ENCODE measurements at regions not wholly inside any gene's neighbourhood (a gene's known extent, or its start where the extent isn't known, plus 50 kb on each side); places are given as distances from the start of the nearest gene placed in this dataset.

DNA sequence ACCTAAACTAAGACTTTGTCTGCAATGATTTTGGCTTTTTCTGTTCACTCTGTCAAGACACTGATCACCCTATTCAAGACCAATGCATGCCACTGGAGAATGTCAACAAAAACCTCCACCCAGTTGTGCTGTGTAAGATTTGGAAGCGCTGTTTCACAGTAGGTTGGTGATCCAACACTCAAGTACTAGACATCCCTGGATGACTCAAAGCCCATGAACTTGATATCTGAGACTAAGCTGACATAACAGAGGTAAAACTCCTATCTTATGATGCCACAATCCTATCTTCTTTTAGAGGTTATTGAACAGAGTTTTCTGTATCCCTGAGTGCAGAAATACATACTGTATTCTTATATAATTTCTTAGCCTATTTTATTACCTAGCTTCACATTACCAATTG lies 251.3 kb upstream of the ETAA1 start:
- no peak for DNase-seq
- Histone ChIP-seq H3K9ac (ENCODE audit: low read length) (no peak overlapping the region), H3K27me3 (replicated peaks; ENCODE audit: insufficient read depth, low read length) (no peaks in the 10 kb centered on the region), H3F3A (ENCODE audit: insufficient read depth, low read length) (no peaks in the 10 kb centered on the region), H3K27ac (ENCODE audit: low read length) (no peak overlapping the region), H2AFZ (ENCODE audit: low read length) (no peak overlapping the region), H3K9me2 (replicated peaks; ENCODE audit: insufficient read depth, low read length) (no peaks in the 10 kb centered on the region), H3K4me1 (ENCODE audit: low read length) (no peaks in the 10 kb centered on the region), H3K9me3 (replicated peaks; ENCODE audit: insufficient read depth, low read length) (no peaks in the 10 kb centered on the region), H3K79me2 (ENCODE audit: low read length) (no peaks in the 10 kb centered on the region), H4K20me1 (ENCODE audit: insufficient read depth, low read length) (no peaks in the 10 kb centered on the region), H3K4me3 (ENCODE audit: low read length) (no peak overlapping the region), H3K36me3 (replicated peaks; ENCODE audit: insufficient read depth, low read length) (no peaks in the 10 kb centered on the region), H3K4me2 (ENCODE audit: low read depth, low read length) (no peak overlapping the region)
- TF ChIP-seq, protein P1, sequence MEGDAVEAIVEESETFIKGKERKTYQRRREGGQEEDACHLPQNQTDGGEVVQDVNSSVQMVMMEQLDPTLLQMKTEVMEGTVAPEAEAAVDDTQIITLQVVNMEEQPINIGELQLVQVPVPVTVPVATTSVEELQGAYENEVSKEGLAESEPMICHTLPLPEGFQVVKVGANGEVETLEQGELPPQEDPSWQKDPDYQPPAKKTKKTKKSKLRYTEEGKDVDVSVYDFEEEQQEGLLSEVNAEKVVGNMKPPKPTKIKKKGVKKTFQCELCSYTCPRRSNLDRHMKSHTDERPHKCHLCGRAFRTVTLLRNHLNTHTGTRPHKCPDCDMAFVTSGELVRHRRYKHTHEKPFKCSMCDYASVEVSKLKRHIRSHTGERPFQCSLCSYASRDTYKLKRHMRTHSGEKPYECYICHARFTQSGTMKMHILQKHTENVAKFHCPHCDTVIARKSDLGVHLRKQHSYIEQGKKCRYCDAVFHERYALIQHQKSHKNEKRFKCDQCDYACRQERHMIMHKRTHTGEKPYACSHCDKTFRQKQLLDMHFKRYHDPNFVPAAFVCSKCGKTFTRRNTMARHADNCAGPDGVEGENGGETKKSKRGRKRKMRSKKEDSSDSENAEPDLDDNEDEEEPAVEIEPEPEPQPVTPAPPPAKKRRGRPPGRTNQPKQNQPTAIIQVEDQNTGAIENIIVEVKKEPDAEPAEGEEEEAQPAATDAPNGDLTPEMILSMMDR (IDR thresholded peaks at IDR 0.05; ENCODE audit: low read length) = no peak
- no peak for TF ChIP-seq EZH2 (optimal IDR thresholded peaks at IDR 0.05; ENCODE audit: low read depth, low read length)
- TF ChIP-seq EZH2phosphoT487 (IDR thresholded peaks at IDR 0.05; ENCODE audit: low read length) = no peak

DNA sequence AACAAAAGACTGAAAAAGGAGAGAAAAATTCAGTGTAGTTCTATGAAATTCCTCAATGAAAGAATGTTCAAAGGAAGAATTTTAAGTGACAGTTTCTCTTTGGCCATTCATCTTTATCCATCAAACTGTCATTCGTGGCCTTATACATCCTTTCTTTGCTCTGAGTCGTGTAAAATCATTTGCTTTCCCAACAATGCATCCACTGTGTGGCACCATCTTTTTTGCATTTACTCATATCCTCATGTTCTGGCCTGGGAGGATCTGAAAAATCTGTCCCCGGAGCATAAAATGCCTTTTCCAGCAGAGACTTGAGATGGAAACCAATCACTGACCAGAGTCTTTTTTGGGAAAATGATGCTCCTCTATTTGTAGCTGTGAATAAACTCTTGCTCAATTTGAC lies 240.3 kb upstream of the ETAA1 start:
- Histone ChIP-seq H3K9ac (ENCODE audit: low read length) (no peak overlapping the region), H3K4me2 (ENCODE audit: low read depth, low read length) (no peak overlapping the region), H3F3A (ENCODE audit: insufficient read depth, low read length) (no peaks in the 10 kb centered on the region), H3K27me3 (replicated peaks; ENCODE audit: insufficient read depth, low read length) (no peaks in the 10 kb centered on the region), H3K9me3 (replicated peaks; ENCODE audit: insufficient read depth, low read length) (no peaks in the 10 kb centered on the region), H3K79me2 (ENCODE audit: low read length) (no peaks in the 10 kb centered on the region), H3K4me1 (ENCODE audit: low read length) (no peaks in the 10 kb centered on the region), H3K9me2 (replicated peaks; ENCODE audit: insufficient read depth, low read length) (no peaks in the 10 kb centered on the region), H2AFZ (ENCODE audit: low read length) (no peak overlapping the region), H3K27ac (ENCODE audit: low read length) (no peak overlapping the region), H3K4me3 (ENCODE audit: low read length) (no peak overlapping the region), H4K20me1 (ENCODE audit: insufficient read depth, low read length) (no peaks in the 10 kb centered on the region), H3K36me3 (replicated peaks; ENCODE audit: insufficient read depth, low read length) (no peaks in the 10 kb centered on the region)
- TF ChIP-seq EZH2phosphoT487 (IDR thresholded peaks at IDR 0.05; ENCODE audit: low read length) = no peak
- no peak for TF ChIP-seq EZH2 (optimal IDR thresholded peaks at IDR 0.05; ENCODE audit: low read depth, low read length)
- TF ChIP-seq, protein P1 (IDR thresholded peaks at IDR 0.05; ENCODE audit: low read length) = no peak
- no peak for DNase-seq

- no peak for DNase-seq
- Histone ChIP-seq H3K4me1 (ENCODE audit: low read length) (no peaks in the 10 kb centered on the region), H3K4me2 (ENCODE audit: low read depth, low read length) (no peak overlapping the region), H4K20me1 (ENCODE audit: insufficient read depth, low read length) (no peaks in the 10 kb centered on the region), H3K27me3 (replicated peaks; ENCODE audit: insufficient read depth, low read length) (no peaks in the 10 kb centered on the region), H2AFZ (ENCODE audit: low read length) (no peak overlapping the region), H3F3A (ENCODE audit: insufficient read depth, low read length) (no peaks in the 10 kb centered on the region), H3K9ac (ENCODE audit: low read length) (no peak overlapping the region), H3K9me3 (replicated peaks; ENCODE audit: insufficient read depth, low read length) (no peaks in the 10 kb centered on the region), H3K4me3 (ENCODE audit: low read length) (no peak overlapping the region), H3K79me2 (ENCODE audit: low read length) (no peaks in the 10 kb centered on the region), H3K36me3 (replicated peaks; ENCODE audit: insufficient read depth, low read length) (no peaks in the 10 kb centered on the region), H3K9me2 (replicated peaks; ENCODE audit: insufficient read depth, low read length) (no peaks in the 10 kb centered on the region), H3K27ac (ENCODE audit: low read length) (no peak overlapping the region)
- no peak for TF ChIP-seq EZH2 (optimal IDR thresholded peaks at IDR 0.05; ENCODE audit: low read depth, low read length)
- TF ChIP-seq, protein P1 (IDR thresholded peaks at IDR 0.05; ENCODE audit: low read length) = no peak
- TF ChIP-seq EZH2phosphoT487 (IDR thresholded peaks at IDR 0.05; ENCODE audit: low read length) = no peak
Observed at GRCh38 chr2:67158718-67159117, 238.4 kb upstream of the ETAA1 start.

All from MM.1S (cell line).